ENCODE measurements at regions not wholly inside any gene's neighbourhood (a gene's known extent, or its start where the extent isn't known, plus 50 kb on each side); places are given as distances from the start of the nearest gene placed in this dataset.

GRCh38 chr13:111865826-111866225 lies 201.1 kb upstream of the SOX1 start:
- no peak for TF ChIP-seq POLR2AphosphoS5 (IDR thresholded peaks at IDR 0.05; ENCODE audit: low read length)
- no peak for TF ChIP-seq NBN (IDR thresholded peaks at IDR 0.05)
- TF ChIP-seq SREBF1 (IDR thresholded peaks at IDR 0.05; ENCODE audit: low read length): no peak
- TF ChIP-seq CBX3 (IDR thresholded peaks at IDR 0.05; ENCODE audit: borderline replicate concordance, low read depth): no peak

Data from GM12878 (cell line).